Cerebellar cortex (tissue), 1 donor: ENCODE measurements at regions not wholly inside any gene's neighbourhood (a gene's known extent, or its start where the extent isn't known, plus 50 kb on each side); places are given as distances from the start of the nearest gene placed in this dataset.
"Not testable (repeated sequence)": the region's sequence is repeated elsewhere in the genome, so short reads cannot be mapped to it uniquely, and the experiment has no call there.

Experiments used
- DNase-seq: peaks from one replicate; pipeline ENCODE4 v3.0.0-alpha.2; 2015; ENCODE audit warnings: low spot score

DNA sequence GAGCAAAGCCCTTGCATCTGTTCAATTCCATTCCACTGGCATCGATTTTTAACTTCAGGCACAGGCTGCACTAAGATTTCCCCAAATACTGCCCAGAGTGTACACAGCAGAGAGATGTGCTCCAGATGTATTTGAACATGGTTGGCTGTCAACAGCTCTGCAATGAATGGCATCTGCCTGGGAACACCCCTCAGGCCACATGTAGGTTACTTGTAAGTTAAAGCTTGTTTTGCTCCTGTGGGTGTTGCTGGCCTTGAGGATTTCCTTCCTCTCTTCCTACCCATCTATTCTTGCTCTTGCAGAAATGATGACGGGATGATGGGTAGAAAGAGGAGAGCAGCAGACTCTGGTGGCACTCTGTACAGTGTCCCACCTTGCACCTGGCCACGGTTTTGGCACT is 69.3 kb upstream of the HELT start:
- DNase-seq: no peak

DNA sequence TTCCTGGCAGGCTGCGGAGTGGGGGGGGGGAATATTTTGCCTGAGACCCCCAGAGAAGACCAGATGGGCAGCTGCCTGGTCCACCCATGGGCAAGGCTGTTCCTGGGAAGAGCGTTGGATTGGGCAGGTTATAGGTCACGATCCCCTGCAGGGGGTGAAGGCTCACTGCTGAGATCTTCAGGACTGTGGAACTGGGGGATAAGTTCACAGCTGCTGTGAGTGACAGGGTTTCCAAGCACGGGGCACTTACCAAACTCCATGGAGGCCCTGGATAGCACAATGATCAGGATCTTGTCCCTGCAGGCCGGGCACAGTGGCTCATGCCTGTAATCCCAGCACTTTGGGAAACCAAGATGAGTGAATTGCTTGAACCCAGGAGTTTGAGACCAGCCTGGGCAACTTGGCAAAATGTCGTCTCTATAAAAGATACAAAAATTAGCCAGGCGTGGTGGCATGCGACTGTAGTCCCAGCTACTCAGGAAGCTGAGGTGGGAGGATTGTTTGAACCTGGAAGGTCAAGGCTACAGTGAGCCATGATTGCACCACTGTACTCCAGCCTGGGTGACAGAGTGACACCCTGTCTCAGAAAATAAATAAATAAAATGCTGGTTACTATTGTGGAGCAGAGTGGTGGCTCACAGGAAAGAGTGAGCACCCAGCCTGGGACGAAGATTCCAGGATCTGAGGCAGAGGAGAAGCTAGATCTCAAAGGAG is 68.0 kb upstream of the HELT start:
- no peak for DNase-seq

DNA sequence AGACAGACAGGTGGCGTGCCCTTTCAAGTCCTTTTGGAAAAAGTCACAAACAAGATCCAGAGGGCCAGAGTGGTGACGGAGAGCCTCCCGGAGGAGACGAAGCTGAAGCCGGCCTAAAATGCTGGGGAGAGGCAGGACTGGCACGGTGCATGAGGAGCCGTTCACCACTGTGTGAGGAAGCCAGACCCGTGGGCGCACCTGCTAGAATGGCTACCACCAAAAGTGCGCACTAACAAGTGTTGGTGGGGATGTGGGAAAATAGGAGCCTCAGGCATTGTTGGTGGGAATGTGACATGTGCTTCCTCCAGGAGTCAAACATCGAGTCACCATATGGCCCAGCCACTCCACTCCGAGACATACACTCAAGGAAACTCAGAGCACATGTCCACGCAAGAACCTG is 67.4 kb upstream of the HELT start:
- no peak for DNase-seq

DNA sequence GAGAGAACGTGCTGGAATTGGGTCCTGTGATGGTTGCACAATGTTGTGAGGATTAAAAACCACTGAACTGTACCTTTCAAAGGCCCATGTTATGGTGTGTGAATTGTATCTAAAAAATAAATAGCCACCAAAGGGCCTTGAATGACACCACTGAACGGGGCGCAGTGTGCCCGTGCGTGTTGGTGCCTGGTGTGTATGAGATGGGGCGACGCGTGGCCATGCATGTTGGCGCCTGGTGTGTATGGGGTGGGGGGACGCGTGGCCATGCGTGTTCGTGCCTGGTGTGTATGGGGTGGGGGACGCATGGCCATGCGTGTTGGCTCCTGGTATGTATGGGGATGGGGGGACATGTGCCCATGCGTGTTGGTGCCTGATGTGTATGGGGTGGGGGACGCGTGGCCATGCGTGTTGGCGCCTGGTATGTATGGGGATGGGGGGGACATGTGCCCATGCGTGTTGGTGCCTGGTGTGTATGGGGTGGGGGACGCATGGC is 66.6 kb upstream of the HELT start:
- DNase-seq: no peak

DNA sequence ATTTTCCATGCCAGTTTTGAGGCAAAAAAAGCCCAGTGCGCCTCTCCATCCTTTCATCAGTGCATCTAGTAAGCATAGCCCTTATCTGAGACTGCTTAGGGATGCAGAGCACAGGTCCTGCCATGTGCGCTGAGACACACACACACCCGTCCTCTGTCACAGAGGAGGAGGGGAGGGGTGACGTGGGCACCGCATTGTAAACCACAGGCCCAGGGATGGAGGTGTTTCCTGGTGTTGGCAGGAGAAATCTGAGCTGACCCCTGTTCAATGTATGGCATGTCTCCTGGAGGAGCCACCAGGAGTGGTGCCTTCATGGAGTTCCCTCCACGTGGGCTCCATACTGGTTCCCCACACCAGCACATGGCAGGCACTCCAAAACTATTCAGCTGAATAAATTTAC is 65.8 kb upstream of the HELT start:
- no peak for DNase-seq

DNA sequence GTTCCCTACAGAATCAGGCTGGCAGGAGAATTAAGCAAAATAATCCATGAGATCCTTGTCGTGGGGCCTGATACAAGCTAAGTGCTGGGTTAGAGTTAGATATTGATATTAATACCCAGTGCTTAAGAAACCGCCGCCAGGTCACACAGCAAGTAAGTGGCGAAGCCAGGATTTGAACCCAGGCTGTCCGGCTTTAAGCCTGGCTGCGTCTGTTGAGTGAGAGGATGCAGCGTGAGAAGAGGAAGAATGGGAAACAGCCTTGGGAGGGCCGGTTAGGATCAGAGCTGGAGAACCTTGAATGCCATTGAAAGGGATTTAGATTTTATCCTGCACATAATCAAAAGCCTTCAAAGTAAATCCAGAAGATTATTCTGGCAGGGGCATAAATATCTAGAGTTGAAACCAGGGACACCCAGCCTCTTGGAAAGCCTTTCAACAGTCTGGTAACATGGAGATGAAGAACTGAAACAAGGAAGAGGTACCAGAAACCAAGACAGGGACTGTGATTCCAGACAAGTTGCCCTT is 64.8 kb upstream of the HELT start:
- DNase-seq: no peak

DNA sequence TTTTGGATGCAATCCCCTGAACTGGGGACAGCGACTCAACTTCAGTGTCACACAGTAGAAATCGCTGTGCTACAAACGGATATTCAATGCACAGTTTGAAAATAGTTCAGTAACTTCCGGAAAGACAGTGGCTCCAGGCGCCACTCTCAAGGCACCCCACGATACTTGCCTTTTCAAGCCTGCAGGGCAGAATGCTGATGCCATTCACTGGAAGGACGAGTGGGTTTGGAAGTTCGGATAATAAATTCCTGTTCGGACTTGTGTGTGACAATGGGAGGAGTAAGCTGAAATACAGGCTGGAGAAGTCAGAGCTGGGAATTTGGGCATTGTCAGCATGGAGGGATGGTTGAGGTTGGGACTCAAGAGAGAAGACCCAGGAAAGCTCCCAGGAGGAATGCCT is 64.3 kb upstream of the HELT start:
- DNase-seq: no peak

DNA sequence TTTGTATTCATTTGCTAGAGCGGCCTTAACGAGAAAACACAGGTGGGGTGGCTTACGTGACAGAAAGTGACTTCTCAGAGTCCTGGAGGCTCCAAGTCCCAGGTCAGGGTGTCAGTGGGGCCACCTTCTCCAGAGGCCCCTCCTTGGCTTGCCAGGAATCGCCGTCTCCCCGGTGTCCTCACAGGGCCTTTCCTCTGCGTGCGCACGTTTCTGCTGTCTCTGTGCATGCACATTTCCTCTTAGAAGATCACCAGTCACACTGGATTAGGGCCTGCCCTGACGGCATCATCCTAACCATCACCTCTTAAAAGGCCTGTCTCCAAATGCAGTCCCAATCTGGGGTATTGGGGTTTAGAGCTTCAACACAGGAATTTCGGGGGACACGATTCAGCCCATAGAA is 63.8 kb upstream of the HELT start:
- no peak for DNase-seq

DNA sequence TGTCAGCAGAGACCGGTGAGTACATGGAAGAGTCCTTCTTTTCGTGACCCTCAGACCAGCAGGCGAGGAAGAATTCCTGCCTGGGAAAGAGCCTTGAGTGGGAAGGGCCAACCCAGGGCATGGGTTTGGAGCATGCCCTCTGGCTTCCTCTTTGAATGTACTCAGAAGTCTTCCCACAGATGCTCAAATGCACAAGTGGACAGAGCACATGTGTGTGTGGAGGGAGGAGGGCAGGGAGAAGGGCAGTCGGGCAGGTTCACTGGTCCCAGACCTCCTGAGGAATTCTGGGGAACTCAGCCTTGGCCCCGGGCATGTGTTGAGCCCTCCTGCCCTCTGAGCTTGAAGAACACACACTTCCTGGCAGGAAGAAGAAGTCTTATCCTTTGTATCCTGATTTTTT is 63.2 kb upstream of the HELT start:
- DNase-seq: no peak

DNA sequence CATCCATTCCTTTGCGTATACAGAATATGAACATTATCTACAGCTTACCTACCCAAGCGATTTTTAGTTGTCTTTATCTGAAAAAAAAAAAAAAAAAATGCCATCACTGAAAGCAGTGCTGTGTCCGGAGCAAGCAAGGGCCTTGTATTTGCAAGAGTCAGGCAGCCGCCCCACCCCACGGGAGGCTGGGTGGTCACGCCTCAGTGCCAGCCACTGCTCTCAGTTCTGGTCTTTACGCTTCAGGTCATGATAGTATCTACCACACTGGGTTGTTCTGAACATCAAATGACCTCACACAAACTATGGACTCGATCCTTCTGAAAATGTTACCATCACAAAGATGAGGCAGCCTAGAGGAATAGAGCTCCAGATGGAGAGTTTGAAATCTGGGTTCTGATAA is 62.7 kb upstream of the HELT start:
- DNase-seq: no peak

DNA sequence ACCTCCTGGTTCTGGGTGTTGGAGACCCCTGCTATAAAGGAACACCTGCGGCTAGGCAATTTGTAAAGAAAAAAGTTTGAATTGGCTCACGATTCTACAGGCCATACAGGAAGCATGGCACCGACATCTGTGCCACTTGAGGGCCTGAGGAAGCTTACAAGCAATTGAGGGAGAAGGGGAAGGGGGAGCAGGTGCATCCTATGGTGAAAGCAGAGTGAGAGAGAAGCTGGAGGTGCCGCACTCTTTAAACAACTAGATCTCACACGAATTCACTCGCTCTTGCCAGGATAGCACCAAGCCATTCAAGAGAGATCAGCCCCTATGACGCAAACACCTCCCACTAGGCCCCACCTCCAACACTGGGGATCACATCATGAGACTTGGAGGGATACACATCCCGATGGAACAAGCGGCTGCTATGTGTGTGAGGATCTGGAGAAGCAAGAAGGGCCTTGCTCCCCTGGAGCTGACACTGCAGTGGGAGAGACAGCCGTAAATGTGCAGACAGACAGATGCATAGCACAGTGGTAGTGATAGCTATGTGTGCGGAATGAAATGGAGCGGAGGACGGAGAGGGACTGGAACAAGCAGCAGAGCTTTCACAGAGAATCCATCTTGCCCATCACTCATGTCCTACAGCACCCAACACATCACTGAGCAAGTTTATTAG is 60.7 kb upstream of the HELT start:
- DNase-seq: no peak

DNA sequence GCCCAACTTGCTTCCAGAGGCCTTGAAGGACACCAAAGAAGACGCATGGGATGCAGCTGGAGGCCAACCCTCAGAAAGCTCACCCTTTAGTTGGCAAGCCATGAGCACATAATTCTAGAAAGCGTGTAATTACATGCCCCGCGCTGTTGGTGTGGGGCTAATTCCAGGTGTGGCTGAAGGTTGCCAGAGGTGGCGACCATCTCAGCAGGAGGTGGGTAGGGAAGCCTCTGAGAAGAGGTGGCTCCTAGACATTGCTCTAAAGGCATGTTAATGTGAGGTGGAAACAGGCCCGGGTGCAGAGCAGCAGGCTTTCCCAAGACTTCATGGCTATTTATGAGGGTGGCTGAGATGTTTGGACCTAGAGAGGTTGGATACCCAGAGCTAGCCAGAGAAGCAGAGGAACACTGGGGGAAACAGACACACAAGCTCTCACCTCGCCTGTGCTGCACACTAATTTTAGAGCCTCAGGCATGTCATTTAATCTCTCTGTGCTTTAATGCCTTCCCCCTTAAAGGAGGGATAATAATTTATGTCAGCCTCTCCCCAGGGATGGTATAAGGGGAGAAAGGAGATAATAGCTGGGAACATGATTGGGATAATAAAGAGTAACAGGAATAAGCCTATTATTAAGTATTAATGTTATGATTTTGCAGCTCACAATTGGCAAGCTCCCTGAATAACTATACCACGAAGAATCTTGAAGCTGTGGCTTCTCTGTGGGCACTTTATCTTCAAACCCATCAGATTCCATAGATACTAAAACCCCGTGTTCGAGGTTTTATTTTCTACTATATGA is 60.0 kb upstream of the HELT start:
- no peak for DNase-seq

DNA sequence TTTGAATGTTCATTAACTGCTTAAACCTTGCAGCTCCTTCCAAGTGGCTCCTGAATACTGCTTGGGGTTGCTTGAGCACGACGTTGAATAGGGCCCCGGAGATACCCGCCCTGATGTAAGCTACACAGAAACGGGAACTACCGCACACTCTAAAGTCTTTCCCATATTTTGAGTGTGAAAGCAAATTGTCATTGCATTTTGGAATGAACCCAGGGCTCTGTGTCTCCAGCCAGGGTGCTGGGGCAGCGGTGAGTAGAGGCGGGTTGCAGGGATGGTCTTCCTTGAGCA is 59.4 kb upstream of the HELT start:
- DNase-seq: no peak

DNA sequence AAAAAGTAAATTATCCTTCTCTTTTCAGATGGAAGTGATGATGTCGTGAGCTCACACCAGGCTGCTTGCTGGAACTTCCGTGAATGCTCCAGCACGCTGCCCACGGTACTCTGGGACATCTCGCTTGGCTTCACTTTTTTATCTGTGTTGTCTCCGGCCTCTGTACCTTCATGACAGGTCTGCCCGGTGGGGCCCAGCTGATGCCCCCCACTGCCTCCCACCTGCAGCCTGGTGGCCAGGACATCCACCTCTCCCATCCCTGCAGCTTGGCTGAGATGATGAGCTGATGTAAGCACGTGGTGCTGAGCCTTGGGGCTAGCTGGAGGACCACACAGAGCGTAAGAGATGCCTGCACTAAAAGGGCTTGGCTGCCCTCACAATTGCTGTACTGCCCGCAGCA is 59.0 kb upstream of the HELT start:
- DNase-seq: no peak

DNA sequence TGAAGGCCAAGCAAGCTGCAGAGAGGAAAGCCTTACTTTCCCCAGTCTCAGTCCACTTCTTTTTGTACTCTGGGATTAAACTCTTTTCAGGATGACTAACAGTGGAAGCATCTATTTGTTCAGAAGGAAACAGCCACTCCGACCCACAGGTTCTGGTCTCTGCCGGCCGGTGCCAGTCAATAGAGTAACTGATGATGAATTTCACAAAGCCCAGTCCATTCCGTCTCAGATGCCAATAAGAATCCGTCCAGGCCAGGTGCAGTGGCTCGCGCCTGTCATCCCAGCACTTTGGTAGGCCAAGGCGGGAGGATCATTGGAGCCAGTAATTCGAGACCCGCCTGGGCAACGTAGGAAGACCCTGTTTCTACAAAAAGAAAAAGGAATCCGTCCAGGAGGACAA is 58.5 kb upstream of the HELT start:
- no peak for DNase-seq

DNA sequence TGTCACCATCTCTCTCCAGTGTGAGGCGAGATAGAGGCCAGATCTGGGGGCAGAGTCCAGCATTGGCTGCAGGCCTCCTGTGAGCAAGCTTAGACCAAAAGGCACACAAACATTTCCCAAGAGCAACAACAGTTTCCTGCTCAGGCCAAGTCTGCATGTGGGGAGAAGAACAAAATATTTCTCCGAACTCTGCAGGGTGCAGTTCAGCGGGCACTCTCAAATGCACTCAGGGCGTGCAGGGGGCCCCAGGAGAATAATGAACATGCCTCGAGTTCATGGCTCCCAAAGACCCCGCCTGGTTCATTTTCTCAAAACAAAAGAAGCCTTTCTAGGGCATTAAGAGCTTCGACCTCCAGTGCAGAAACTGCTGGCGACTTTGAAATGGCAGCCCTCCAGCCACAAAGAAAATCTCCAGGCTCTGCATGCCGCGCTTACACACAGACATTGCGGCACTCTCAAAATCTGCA is 57.8 kb upstream of the HELT start:
- peak; percentile 3 for DNase-seq

DNA sequence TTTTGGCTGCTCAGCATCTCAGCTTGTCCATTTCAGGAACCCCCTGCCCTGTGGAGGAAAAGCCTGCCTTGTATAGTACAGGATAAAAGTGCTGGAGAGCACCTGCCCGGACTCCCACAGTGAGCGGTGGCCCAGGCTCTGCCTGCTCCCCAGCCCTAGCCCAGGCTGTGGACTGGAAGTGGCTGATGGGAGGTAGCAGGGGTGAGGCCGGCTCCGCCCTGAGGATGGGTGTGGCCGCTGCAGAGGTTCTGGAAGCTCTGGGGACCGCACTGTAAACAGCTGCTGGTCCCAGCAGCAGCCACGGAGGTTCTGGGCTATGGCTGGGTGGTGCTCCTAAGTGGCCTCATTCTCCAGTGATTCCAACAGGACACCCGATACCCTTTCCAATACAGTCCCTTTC is 56.6 kb upstream of the HELT start:
- DNase-seq: no peak

DNA sequence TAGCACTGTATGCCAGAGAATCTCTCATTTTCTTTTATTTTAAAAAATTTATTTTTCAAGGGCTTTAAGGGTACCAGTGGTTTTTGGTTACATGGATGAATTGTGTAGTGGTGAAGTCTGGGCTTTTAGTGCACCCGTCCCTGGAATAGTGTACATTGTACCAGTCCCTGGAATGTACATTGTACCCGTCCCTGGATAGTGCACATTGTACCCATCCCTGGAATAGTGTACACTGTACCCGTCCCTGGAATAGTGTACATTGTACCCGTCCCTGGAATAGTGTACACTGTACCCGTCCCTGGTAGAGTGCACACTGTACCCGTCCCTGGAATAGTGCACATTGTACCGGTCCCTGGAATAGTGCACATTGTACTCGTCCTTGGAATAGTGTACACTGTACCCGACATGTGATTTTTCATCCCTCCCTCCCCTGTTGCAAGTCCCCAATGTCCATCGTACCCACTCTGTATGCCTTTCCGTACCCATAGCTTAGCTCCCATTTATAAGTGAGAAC is 56.1 kb upstream of the HELT start:
- DNase-seq: no peak

DNA sequence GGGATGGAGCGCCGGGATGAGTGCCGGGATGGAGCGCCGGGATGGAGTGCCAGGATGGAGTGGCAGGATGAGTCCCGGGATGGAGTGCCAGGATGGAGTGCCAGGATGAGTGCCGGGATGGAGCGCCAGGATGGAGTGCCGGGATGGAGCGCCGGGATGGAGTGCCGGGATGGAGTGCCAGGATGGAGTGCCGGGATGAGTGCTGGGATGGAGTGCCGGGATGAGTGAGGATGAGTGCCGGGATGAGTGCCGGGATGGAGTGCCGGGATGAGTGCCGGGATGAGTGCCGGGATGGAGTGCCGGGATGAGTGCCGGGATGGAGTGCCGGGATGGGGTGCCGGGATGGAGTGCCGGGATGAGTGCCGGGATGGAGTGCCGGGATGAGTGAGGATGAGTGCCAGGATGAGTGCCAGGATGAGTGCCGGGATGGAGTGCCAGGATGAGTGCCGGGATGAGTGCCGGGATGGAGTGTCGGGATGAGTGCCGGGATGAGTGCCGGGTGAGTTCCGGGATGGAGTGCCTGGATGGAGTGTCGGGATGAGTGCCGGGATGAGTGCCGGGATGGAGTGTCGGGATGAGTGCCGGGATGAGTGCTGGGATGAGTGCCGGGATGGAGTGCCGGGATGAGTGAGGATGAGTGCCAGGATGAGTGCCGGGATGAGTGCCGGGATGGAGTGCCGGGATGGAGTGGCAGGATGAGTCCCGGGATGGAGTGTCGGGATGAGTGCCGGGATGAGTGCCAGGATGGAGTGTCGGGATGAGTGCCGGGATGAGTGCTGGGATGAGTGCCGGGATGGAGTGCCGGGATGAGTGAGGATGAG is 52.9 kb upstream of the HELT start:
- DNase-seq: not testable (repeated sequence)

DNA sequence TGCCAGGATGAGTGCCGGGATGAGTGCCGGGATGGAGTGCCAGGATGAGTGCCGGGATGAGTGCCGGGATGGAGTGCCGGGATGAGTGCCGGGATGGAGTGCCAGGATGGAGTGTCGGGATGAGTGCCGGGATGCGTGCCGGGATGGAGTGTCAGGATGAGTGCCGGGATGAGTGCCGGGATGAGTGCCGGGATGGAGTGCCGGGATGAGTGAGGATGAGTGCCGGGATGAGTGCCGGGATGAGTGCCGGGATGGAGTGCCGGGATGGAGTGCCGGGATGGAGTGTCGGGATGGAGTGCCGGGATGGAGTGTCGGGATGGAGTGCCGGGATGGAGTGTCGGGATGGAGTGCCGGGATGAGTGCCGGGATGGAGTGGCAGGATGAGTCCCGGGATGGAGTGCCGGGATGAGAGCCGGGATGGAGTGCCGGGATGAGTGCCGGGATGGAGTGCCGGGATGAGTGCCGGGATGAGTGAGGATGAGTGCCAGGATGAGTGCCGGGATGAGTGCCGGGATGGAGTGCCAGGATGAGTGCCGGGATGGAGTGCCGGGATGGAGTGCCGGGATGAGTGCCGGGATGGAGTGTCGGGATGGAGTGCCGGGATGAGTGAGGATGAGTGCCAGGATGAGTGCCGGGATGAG is 52.1 kb upstream of the HELT start:
- DNase-seq: not testable (repeated sequence)

DNA sequence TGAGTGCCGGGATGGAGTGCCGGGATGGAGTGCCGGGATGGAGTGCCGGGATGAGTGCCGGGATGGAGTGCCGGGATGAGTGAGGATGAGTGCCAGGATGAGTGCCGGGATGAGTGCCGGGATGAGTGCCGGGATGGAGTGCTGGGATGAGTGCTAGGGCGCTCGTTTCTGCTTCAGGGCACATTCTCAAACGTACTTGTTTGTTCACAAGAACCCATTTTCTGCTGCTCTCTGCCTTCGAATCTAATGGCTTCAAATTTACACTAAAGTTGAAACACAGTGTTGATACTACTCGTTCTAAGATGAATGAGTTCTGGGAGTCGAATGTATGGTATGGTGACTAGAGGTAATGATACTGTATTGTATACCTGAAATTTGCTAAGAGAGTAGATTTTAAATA is 50.6 kb upstream of the HELT start:
- not testable (repeated sequence) for DNase-seq
